ENCODE measurements at regions not wholly inside any gene's neighbourhood (a gene's known extent, or its start where the extent isn't known, plus 50 kb on each side); places are given as distances from the start of the nearest gene placed in this dataset.
"Not testable (repeated sequence)": the region's sequence is repeated elsewhere in the genome, so short reads cannot be mapped to it uniquely, and the experiment has no call there.

- DNase-seq = no peak
These were observed 177.5 kb downstream of the MTCL1 start for GRCh38 chr18:8882632-8883408.

DNA sequence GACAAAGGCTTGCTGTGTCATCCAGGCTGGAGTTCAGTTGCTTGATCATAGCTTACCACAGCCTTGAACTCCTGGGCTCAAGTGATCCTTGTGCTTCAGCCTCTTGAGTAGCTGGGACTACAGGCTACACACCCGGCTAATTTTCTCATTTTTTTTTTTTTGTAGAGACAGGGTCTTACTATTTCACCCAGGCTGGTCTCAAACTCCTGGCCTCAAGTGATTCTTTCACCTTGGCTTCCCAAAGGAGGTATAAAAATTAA, 178.0 kb downstream of the MTCL1 start:
- DNase-seq = no peak

- DNase-seq = not testable (repeated sequence)
These were observed 182.5 kb downstream of the MTCL1 start for GRCh38 chr18:8887877-8888276.

- DNase-seq = no peak
These were observed 184.1 kb downstream of the MTCL1 start for GRCh38 chr18:8889489-8889888.

DNA sequence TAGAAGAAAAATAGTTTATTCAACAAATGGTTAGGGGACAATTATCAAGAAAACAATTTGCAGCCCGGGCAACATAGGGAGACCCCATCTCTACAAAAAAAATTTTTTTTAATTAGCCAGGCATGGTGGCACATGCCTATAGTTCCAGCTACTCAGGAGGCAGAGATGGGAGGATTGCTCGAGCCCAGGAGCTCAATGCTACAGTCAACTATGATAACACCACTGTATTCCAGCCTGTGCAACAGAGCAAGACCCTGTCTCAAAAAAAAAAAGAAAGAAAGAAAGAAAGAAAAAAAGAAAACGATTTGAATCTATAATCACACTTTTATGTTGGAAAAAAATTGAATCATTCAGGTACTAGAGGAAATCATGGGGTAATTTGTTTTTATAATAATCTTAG, 185.1 kb downstream of the MTCL1 start:
- not testable (repeated sequence) for DNase-seq

- DNase-seq = no peak
These were observed 185.7 kb downstream of the MTCL1 start for GRCh38 chr18:8890957-8891464.

DNA sequence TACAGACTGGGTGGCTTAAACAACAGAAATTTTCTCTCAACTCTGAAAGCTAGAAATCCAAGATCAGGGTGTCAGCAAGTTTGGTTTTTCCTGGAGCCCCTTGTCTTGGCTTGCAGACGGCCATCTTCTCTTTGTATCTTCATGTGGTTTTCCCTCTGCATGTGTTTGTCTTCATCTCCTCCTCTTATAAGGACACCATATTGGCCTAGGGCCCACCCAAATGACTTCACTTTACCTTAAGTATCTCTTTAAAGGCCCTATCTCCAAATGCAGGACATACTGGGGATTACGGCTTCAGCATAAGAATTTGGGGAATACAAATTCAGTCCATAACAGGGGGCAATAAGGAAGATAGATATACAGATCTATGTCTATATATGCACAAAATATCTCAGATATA, 187.9 kb downstream of the MTCL1 start:
- no peak for DNase-seq

- DNase-seq = no peak
These were observed 188.4 kb downstream of the MTCL1 start for GRCh38 chr18:8893628-8894231.

GRCh38 chr18:8894823-8895222, 189.5 kb downstream of the MTCL1 start:
- DNase-seq = no peak

- DNase-seq = no peak
These were observed 190.0 kb downstream of the MTCL1 start for GRCh38 chr18:8895341-8895740.

DNA sequence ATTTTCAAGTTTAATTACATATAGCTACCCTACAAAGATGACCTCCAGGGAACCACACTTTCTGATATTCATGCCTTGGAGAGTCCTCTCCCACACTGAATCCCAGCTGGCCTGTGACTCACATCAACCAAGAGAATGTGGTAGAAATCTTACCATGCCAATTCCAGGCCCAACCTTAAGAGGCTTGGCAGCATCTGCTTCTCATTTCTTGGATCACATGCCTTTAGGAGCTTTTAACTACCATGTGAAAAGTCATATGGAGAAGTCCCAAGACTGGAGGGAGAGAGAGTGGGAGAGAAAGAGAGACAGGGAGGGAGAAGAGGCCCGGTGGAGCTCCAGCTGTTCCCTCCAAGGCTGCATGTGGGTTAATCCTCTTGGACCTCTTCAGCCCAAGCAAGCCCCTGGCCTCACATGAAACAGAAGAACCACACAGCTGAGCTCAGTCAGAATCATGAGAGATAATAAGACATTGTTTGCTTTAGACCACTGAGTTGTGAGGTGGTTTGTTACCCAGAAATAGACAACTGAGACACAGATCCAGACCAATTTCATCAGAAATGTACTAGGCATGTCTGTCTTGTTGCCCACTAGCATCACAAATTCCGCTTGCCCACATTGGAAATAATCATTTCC, 190.7 kb downstream of the MTCL1 start:
- no peak for DNase-seq

GRCh38 chr18:8899000-8899399, 193.6 kb downstream of the MTCL1 start:
- no peak for DNase-seq

DNA sequence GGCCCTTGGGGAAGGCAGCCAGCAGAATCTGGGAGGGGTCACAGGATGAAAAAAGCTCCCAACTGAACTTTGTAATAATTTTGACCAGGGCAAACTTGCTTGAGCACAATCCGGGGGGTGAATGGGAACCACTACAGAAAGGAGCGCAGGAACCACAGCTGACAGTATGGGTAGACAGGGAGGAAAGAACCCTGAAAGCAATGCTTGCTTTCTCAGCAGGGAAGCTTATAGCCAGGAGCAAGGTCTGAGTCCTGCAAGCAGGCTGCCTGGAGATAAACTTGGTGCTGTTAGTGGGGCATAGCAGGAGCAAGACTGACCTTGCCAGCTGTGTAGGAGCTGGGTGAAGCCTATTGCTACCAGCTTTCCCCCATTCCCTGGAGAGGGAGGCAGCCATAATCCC, 195.2 kb downstream of the MTCL1 start:
- DNase-seq = no peak

- DNase-seq = no peak
These were observed 195.7 kb downstream of the MTCL1 start for GRCh38 chr18:8901019-8901418.

- DNase-seq = no peak
These were observed 198.2 kb upstream of the NDUFV2 start for GRCh38 chr18:8904316-8904715.

DNA sequence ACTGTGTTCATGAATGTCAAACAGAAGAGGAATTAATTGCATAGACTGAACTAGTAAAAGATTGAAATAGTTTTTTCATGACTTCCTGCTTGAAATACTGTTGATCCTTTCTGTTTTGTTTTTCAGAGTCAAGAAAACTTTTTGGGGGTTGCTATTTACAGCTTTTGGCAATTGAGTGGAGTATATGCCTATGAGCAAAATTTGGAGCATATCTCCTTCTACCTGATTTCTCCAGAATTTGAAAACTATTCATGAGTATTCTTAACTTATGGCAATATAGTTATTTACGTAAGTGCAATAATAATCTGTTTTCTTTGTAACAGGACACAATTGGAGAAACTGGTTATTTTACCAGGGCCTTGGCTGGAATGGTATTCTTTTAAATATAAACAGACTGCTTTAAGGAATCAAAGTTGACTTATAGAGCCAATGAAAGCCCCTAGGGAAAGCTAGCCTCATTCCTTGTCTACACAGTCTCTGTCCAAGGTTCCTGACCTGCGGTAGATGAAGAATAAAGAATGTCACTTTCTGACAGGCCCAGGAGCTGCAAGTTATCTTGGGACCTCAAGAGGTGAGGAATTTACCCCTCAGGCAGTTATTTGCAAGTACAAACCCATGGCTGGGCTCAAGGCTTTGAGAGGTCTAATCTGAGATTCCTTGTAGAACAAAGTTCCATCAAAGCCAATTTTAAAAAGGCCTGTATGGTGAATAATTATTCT, 193.5 kb upstream of the NDUFV2 start:
- DNase-seq = no peak

DNA sequence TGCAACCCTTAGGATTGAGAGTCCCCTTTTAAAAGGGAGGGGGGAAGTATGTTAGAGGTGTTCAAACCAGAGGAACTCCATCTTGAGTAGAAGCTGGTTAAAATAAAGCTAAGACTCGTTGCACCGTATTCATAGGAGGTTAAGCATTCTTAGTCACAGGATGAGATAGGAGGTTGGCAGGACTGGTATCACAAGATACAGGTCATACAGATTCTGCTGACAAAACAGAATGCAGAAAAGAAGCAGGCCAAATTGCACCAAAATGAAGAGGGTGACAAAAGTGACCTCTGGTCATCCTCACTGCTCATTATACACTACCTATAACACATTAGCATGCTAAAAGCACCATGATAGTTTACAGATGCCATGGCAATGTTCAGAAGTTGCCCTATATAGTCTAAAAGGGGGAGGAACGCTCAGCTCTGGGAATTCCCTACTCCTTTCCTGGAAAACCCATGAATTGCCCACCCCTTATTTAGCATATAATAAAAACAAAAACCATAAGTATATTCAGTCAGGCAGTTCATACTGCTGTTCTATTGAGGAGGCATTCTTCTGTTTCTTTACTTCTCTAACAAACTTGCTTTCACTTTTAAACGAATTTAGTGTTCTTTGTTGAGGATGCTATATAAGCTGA, 192.2 kb upstream of the NDUFV2 start:
- no peak for DNase-seq

DNA sequence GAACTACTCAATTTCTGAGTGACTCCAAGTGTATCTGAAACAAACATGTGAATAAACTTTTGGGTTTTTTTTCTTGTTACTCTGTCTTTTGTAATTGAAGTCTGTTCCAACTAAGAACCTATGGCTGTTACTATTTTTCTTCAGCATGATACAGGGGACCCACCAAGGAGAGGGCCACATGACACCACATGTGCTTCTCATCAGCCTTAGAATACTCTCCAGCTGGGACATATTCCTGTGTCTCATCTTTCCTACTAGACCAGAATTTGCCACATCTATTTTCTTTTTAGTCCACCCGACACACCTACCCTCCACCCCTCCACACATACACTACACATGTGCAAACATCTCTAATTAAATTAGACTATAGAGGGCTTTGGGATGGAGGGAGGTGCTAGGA, 191.7 kb upstream of the NDUFV2 start:
- DNase-seq = no peak

- no peak for DNase-seq
These were observed 190.8 kb upstream of the NDUFV2 start for GRCh38 chr18:8911408-8912340.

GRCh38 chr18:8912348-8913326, 189.9 kb upstream of the NDUFV2 start:
- no peak for DNase-seq
